ENCODE measurements at regions not wholly inside any gene's neighbourhood (a gene's known extent, or its start where the extent isn't known, plus 50 kb on each side); places are given as distances from the start of the nearest gene placed in this dataset.
"Not testable (repeated sequence)": the region's sequence is repeated elsewhere in the genome, so short reads cannot be mapped to it uniquely, and the experiment has no call there.

GRCh38 chr3:169029674-169030285 is 633.7 kb downstream of the MECOM start:
- no peak for DNase-seq (ENCODE audit: low spot score)

GRCh38 chr3:169028716-169029115 is 634.8 kb downstream of the MECOM start:
- DNase-seq (ENCODE audit: low spot score), result no peak

- no peak for DNase-seq (ENCODE audit: low spot score)
Measured at GRCh38 chr3:169026543-169027182, 636.8 kb downstream of the MECOM start.

GRCh38 chr3:169022457-169022856 is 641.1 kb downstream of the MECOM start:
- DNase-seq (ENCODE audit: low spot score), result no peak

- DNase-seq (ENCODE audit: low spot score), result no peak
Measured at GRCh38 chr3:169020371-169020770, 643.1 kb downstream of the MECOM start.

- DNase-seq (ENCODE audit: low spot score), result no peak
Measured at GRCh38 chr3:169009453-169009852, 654.1 kb downstream of the MECOM start.

- DNase-seq (ENCODE audit: low spot score), result no peak
Measured at GRCh38 chr3:169008776-169009358, 654.6 kb downstream of the MECOM start.

GRCh38 chr3:169007145-169007544 is 656.4 kb downstream of the MECOM start:
- no peak for DNase-seq (ENCODE audit: low spot score)

- not testable (repeated sequence) for DNase-seq (ENCODE audit: low spot score)
Measured at GRCh38 chr3:169006398-169006797, 657.1 kb downstream of the MECOM start.

- DNase-seq (ENCODE audit: low spot score), result no peak
Measured at GRCh38 chr3:169002689-169003088, 660.8 kb downstream of the MECOM start.

GRCh38 chr3:168998792-168999191 is 664.7 kb downstream of the MECOM start:
- DNase-seq (ENCODE audit: low spot score), result no peak

- no peak for DNase-seq (ENCODE audit: low spot score)
Measured at GRCh38 chr3:168997488-168997887, 666.0 kb downstream of the MECOM start.

- DNase-seq (ENCODE audit: low spot score), result no peak
Measured at GRCh38 chr3:168996622-168997021, 666.9 kb downstream of the MECOM start.

GRCh38 chr3:168995129-168995528 is 668.4 kb downstream of the MECOM start:
- no peak for DNase-seq (ENCODE audit: low spot score)

- DNase-seq (ENCODE audit: low spot score), result no peak
Measured at GRCh38 chr3:168991803-168992202, 671.7 kb downstream of the MECOM start.

- DNase-seq (ENCODE audit: low spot score), result no peak
Measured at GRCh38 chr3:168990621-168991020, 672.9 kb downstream of the MECOM start.

GRCh38 chr3:168990134-168990533 is 673.4 kb downstream of the MECOM start:
- no peak for DNase-seq (ENCODE audit: low spot score)

GRCh38 chr3:168989396-168989795 is 674.1 kb downstream of the MECOM start:
- peak; percentile 42 for DNase-seq (ENCODE audit: low spot score)

- DNase-seq (ENCODE audit: low spot score), result no peak
Measured at GRCh38 chr3:168988853-168989252, 674.7 kb downstream of the MECOM start.

- no peak for DNase-seq (ENCODE audit: low spot score)
Measured at GRCh38 chr3:168984872-168985271, 678.6 kb downstream of the MECOM start.

GRCh38 chr3:168983046-168983445 is 680.5 kb downstream of the MECOM start:
- DNase-seq (ENCODE audit: low spot score), result no peak

GRCh38 chr3:168981396-168981795 is 682.1 kb downstream of the MECOM start:
- DNase-seq (ENCODE audit: low spot score), result no peak

- DNase-seq (ENCODE audit: low spot score), result no peak
Measured at GRCh38 chr3:168977716-168978374, 685.7 kb downstream of the MECOM start.
